HL-60 (cell line): ENCODE measurements at regions not wholly inside any gene's neighbourhood (a gene's known extent, or its start where the extent isn't known, plus 50 kb on each side); places are given as distances from the start of the nearest gene placed in this dataset.

ENCODE experiments used
- DNase-seq, 2 experiments: peaks; one replicate each; pipeline ENCODE4 v3.0.0-alpha.2; 2010 to 2020; ENCODE audit warnings: low read depth in 1 of 2, low spot score in 1 of 2
- H3K27ac ChIP-seq: fragments of 250-450 bp; sonication (Bioruptor Pico); replicated peaks from 2 replicates; pipeline ENCODE4 v1.5.1; 2020; ENCODE audit warnings: mild to moderate bottlenecking, moderate library complexity
- H3K27me3 ChIP-seq: fragments of 250-450 bp; sonication (Bioruptor Pico); 2 replicates; pipeline ENCODE4 v1.5.1; 2021; ENCODE audit warnings: mild to moderate bottlenecking, moderate library complexity; ENCODE audit not compliant: insufficient read depth, poor library complexity, severe bottlenecking
- H3K4me3 ChIP-seq: replicated peaks from 2 replicates; pipeline ENCODE4 v1.5.1; 2011; ENCODE audit warnings: mild to moderate bottlenecking, control low read depth, low read length; ENCODE audit not compliant: insufficient read depth
- CTCF ChIP-seq: IDR thresholded peaks from one replicate; pipeline ENCODE4 v1.5.1; 2011; ENCODE audit warnings: low read length, control low read depth, inconsistent platforms; ENCODE audit not compliant: insufficient read depth
- GABPA ChIP-seq: IDR thresholded peaks from 2 replicates; pipeline ENCODE4 v1.6.1; 2012; ENCODE audit warnings: low read depth
- POLR2AphosphoS5 ChIP-seq: IDR thresholded peaks from 2 replicates; pipeline ENCODE4 v1.6.1; 2012; ENCODE audit warnings: low read depth
- SPI1 ChIP-seq: IDR thresholded peaks from 2 replicates; pipeline ENCODE4 v1.6.1; 2012; ENCODE audit warnings: low read depth, mild to moderate bottlenecking, borderline replicate concordance
- TF ChIP-seq, protein P1 (sequence below): IDR thresholded peaks from 2 replicates; pipeline ENCODE4 v1.6.1; 2012; ENCODE audit warnings: low read depth; ENCODE audit not compliant: insufficient replicate concordance

DNA sequence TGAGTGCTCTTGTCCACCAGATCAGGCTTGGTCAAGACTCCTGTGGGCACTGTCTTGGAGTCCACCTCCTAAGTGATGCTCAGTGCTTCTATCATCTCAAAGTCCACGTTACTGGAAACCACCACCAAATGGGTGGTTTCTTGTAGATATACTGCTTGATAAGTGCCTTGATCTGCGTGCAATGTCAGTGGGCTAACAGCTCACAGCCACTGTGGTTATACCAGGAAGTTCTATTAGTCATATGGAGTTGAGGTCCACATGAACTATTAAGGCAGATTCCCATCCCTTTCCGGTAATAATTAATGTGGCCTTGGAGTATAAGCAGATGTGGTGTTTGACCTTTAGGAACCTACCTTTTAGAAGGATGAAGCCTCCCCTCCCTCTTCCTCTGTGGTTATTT is 161.9 kb downstream of the ZNF518B start:
- peaks cover 2% of the 10 kb centered on the region for H3K27me3 ChIP-seq
- DNase-seq, result no peak
- H3K4me3 ChIP-seq, result no peak overlapping the region
- TF ChIP-seq SPI1, result no peak
- TF ChIP-seq, protein P1, sequence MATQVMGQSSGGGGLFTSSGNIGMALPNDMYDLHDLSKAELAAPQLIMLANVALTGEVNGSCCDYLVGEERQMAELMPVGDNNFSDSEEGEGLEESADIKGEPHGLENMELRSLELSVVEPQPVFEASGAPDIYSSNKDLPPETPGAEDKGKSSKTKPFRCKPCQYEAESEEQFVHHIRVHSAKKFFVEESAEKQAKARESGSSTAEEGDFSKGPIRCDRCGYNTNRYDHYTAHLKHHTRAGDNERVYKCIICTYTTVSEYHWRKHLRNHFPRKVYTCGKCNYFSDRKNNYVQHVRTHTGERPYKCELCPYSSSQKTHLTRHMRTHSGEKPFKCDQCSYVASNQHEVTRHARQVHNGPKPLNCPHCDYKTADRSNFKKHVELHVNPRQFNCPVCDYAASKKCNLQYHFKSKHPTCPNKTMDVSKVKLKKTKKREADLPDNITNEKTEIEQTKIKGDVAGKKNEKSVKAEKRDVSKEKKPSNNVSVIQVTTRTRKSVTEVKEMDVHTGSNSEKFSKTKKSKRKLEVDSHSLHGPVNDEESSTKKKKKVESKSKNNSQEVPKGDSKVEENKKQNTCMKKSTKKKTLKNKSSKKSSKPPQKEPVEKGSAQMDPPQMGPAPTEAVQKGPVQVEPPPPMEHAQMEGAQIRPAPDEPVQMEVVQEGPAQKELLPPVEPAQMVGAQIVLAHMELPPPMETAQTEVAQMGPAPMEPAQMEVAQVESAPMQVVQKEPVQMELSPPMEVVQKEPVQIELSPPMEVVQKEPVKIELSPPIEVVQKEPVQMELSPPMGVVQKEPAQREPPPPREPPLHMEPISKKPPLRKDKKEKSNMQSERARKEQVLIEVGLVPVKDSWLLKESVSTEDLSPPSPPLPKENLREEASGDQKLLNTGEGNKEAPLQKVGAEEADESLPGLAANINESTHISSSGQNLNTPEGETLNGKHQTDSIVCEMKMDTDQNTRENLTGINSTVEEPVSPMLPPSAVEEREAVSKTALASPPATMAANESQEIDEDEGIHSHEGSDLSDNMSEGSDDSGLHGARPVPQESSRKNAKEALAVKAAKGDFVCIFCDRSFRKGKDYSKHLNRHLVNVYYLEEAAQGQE, result no peak
- no peak for TF ChIP-seq CTCF
- no peak for TF ChIP-seq GABPA
- no peak for TF ChIP-seq POLR2AphosphoS5
- no peak overlapping the region for H3K27ac ChIP-seq

DNA sequence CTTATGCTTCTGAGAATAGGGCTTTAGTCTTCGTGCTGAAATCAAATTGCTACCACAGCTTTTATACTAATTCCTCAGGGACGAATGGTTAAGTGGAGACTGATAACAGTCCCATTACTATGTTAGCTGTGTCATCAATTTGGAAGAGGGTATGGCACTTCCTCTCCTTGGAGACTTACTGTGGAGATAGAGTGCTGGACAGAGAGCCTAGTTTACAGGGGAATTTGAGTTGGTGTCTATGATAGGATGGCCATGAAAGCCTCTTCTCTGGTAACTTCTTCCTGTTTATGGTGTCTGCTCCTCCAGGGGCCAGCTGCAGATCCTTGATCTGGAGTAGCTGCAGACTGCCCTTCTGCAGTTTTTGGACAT is 167.7 kb downstream of the ZNF518B start:
- Histone ChIP-seq H3K27me3 (no peaks in the 10 kb centered on the region), H3K4me3 (no peak overlapping the region), H3K27ac (no peak overlapping the region)
- no peak for DNase-seq
- TF ChIP-seq SPI1 (no peak), GABPA (no peak), POLR2AphosphoS5 (no peak), CTCF (no peak)
- TF ChIP-seq, protein P1, result no peak

DNA sequence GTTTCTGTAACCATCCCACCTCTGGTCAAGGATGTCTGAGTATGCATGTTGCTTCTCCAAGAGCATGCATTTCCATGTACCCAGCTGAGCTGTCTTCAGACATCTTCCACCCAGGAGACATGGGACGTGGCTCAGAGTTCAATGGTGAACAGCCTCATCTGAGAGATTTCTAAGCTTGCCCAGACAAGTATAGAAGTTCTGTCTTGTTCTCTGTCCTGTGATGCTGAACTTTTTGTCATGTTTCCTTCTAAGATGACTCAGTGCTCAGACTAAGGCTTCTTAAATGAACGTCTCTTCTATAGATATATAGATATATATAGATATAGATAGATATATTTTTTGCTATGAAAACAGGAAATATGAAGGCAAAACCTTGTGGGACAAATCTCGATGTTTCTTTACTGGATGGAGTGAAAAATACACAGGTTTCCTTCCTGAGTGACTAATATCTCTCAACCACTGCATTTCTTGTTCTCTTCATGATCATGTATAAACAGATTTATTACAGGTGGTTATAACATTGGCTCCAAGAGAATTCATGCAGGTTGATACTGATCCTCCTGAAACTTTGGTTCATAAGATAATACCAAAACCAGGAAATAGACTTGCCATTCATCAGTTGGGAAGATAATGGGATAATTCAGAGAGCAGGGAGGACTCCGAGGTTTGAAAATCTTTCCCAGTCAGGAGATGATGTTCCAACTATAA is 168.2 kb downstream of the ZNF518B start:
- H3K27ac ChIP-seq, result no peak overlapping the region
- TF ChIP-seq GABPA, result no peak
- no peak for TF ChIP-seq POLR2AphosphoS5
- TF ChIP-seq, protein P1, result no peak
- no peak for TF ChIP-seq SPI1
- no peak for TF ChIP-seq CTCF

More for the DNA sequence above, 168.2 kb downstream of the ZNF518B start:
- no peak for DNase-seq
- no peaks in the 10 kb centered on the region for H3K27me3 ChIP-seq
- no peak overlapping the region for H3K4me3 ChIP-seq
